HepG2 (cell line): ENCODE measurements at regions not wholly inside any gene's neighbourhood (a gene's known extent, or its start where the extent isn't known, plus 50 kb on each side); places are given as distances from the start of the nearest gene placed in this dataset.

ENCODE experiments used
- BRD4 ChIP-seq: sonication (generic); formaldehyde crosslinking; IDR thresholded peaks from 2 replicates; pipeline ENCODE4 v1.4.0; 2020; ENCODE audit warnings: missing genetic modification reagents
- GLI4 ChIP-seq: sonication (generic); formaldehyde crosslinking; IDR thresholded peaks from 2 replicates; pipeline ENCODE4 v1.5.1; 2020; ENCODE audit warnings: missing genetic modification reagents, mild to moderate bottlenecking, moderate library complexity, borderline replicate concordance
- GMEB2 ChIP-seq: IDR thresholded peaks from 2 replicates; pipeline ENCODE4 v1.6.1; 2016; ENCODE audit warnings: missing biosample characterization, missing genetic modification reagents, low read depth
- KDM3A ChIP-seq: IDR thresholded peaks from 2 replicates; pipeline ENCODE4 v1.6.1; 2018; ENCODE audit warnings: low read depth, missing compliant biosample characterization
- KDM5A ChIP-seq: fragments of 200-600 bp; sonication (generic); IDR thresholded peaks from 2 replicates; pipeline ENCODE4 v1.7.0; 2018; ENCODE audit warnings: antibody characterized with exemption, mild to moderate bottlenecking, low read length, borderline replicate concordance
- MAZ ChIP-seq, 2 experiments: sonication (generic) in 1 of 2; formaldehyde crosslinking in 1 of 2; IDR thresholded peaks; 2 replicates each; pipeline versions ENCODE4 v1.5.0 to v1.6.1; 2012 to 2020; ENCODE audit warnings: low read depth in 2 of 2, mild to moderate bottlenecking in 2 of 2, borderline replicate concordance in 1 of 2, improper control_type of control experiment in 1 of 2, low read length in 1 of 2, missing genetic modification reagents in 1 of 2, moderate library complexity in 1 of 2
- MBD4 ChIP-seq: IDR thresholded peaks from 2 replicates; pipeline ENCODE4 v1.6.1; 2012; ENCODE audit warnings: low read length, inconsistent platforms, borderline replicate concordance
- MEF2D ChIP-seq: sonication (generic); formaldehyde crosslinking; IDR thresholded peaks from 2 replicates; pipeline ENCODE4 v1.5.1; 2020; ENCODE audit warnings: mild to moderate bottlenecking, missing genetic modification reagents
- PCBP1 ChIP-seq: fragments of 200-400 bp; formaldehyde crosslinking; IDR thresholded peaks from 2 replicates; pipeline ENCODE4 v1.6.1; 2017; ENCODE audit warnings: mild to moderate bottlenecking, low read depth, low read length, borderline replicate concordance
- POGZ ChIP-seq: sonication (generic); formaldehyde crosslinking; IDR thresholded peaks from 2 replicates; pipeline ENCODE4 v1.4.0; 2020; ENCODE audit warnings: mild to moderate bottlenecking, missing genetic modification reagents
- PRPF4 ChIP-seq: fragments of 200-400 bp; formaldehyde crosslinking; IDR thresholded peaks from 2 replicates; pipeline ENCODE4 v1.6.1; 2016; ENCODE audit warnings: low read length, low read depth; ENCODE audit not compliant: poor library complexity, severe bottlenecking
- SRSF9 ChIP-seq: fragments of 200-400 bp; formaldehyde crosslinking; IDR thresholded peaks from 2 replicates; pipeline ENCODE4 v1.6.1; 2018; ENCODE audit warnings: borderline replicate concordance, mild to moderate bottlenecking, low read depth, low read length; ENCODE audit not compliant: insufficient read depth, poor library complexity, severe bottlenecking
- ZBTB38 ChIP-seq: sonication (generic); formaldehyde crosslinking; IDR thresholded peaks from 2 replicates; pipeline ENCODE4 v1.5.1; 2020; ENCODE audit warnings: mild to moderate bottlenecking, missing genetic modification reagents
- ZBTB39 ChIP-seq: sonication (generic); formaldehyde crosslinking; IDR thresholded peaks from 2 replicates; pipeline ENCODE4 v1.5.0; 2020; ENCODE audit warnings: missing genetic modification reagents
- ZBTB8A ChIP-seq: sonication (generic); formaldehyde crosslinking; IDR thresholded peaks from 2 replicates; pipeline ENCODE4 v1.4.0; 2020; ENCODE audit warnings: mild to moderate bottlenecking, low read depth, missing genetic modification reagents, borderline replicate concordance
- ZFP91 ChIP-seq: sonication (generic); formaldehyde crosslinking; IDR thresholded peaks from 2 replicates; pipeline ENCODE4 v1.9.0; 2022; ENCODE audit warnings: missing genetic modification reagents, mild to moderate bottlenecking, borderline replicate concordance
- ZNF205 ChIP-seq: IDR thresholded peaks from 2 replicates; pipeline ENCODE4 v1.6.1; 2018; ENCODE audit warnings: missing biosample characterization, missing genetic modification reagents
- TF ChIP-seq, protein P1 (sequence below): sonication (generic); formaldehyde crosslinking; IDR thresholded peaks from 2 replicates; pipeline ENCODE4 v1.4.0; 2020; ENCODE audit warnings: missing genetic modification reagents, low read depth, mild to moderate bottlenecking, borderline replicate concordance

GRCh38 chr6:137313928-137314855, 95.0 kb upstream of the IFNGR1 start (continued):
- no peak for TF ChIP-seq ZBTB39 (CRISPR knock-in tag)
- no peak for TF ChIP-seq ZBTB8A (CRISPR knock-in tag)
- TF ChIP-seq ZBTB38: no peak
- no peak; the same call in 1 of the 2 replicates for TF ChIP-seq KDM5A
- no peak for TF ChIP-seq ZFP91 (CRISPR knock-in tag)
- TF ChIP-seq ZNF205: no peak
- no peak for TF ChIP-seq SRSF9
- TF ChIP-seq MBD4: no peak
- TF ChIP-seq PRPF4: peak; percentile 72
- TF ChIP-seq, protein P1, sequence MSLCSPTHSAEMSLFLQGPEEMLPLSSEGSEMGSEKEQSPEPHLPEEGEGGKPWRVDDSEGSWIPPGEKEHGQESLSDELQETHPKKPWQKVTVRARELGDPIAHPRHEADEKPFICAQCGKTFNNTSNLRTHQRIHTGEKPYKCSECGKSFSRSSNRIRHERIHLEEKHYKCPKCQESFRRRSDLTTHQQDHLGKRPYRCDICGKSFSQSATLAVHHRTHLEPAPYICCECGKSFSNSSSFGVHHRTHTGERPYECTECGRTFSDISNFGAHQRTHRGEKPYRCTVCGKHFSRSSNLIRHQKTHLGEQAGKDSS (CRISPR knock-in tag): no peak
- no peak for TF ChIP-seq BRD4 (CRISPR knock-in tag)
- TF ChIP-seq MEF2D (CRISPR knock-in tag): no peak
- no peak for TF ChIP-seq PCBP1
- TF ChIP-seq KDM3A (CRISPR knock-in tag): no peak
- TF ChIP-seq GMEB2 (CRISPR knock-in tag): no peak
- peak; percentile 77 for TF ChIP-seq MAZ (IDR thresholded peaks at IDR 0.05; ENCODE audit: borderline replicate concordance, low read depth, low read length)
- TF ChIP-seq MAZ (CRISPR knock-in tag; IDR thresholded peaks at IDR 0.05; ENCODE audit: low read depth): no peak
- TF ChIP-seq POGZ: no peak; the same call in 1 of the 2 replicates
- no peak for TF ChIP-seq GLI4 (CRISPR knock-in tag)
